H9 (cell line): ENCODE measurements at regions not wholly inside any gene's neighbourhood (a gene's known extent, or its start where the extent isn't known, plus 50 kb on each side); places are given as distances from the start of the nearest gene placed in this dataset.

Experiments
- DNase-seq: peaks from one replicate; pipeline ENCODE4 v3.0.0-alpha.2; 2017
- H2AFZ ChIP-seq: one replicate; pipeline ENCODE4 v1.6.1; 2013; ENCODE audit warnings: mild to moderate bottlenecking, low read length, control low read depth, moderate library complexity
- H2AK5ac ChIP-seq: 2 replicates; pipeline ENCODE4 v1.6.1; 2013; ENCODE audit warnings: low read length, control low read depth, mixed read lengths; ENCODE audit not compliant: insufficient read length
- H2BK120ac ChIP-seq: one replicate; pipeline ENCODE4 v1.6.1; 2013; ENCODE audit warnings: low read depth, mild to moderate bottlenecking, low read length, control low read depth, inconsistent platforms; ENCODE audit not compliant: poor library complexity, severe bottlenecking
- H2BK12ac ChIP-seq: 2 replicates; pipeline ENCODE4 v1.6.1; 2013; ENCODE audit warnings: low read length, control low read depth, mixed read lengths, low read depth; ENCODE audit not compliant: insufficient read length
- H2BK15ac ChIP-seq: 2 replicates; pipeline ENCODE4 v1.6.1; 2013; ENCODE audit warnings: low read depth, low read length, control low read depth
- H2BK20ac ChIP-seq: one replicate; pipeline ENCODE4 v1.6.1; 2013; ENCODE audit warnings: low read depth, mild to moderate bottlenecking, low read length, control low read depth, inconsistent platforms; ENCODE audit not compliant: poor library complexity, severe bottlenecking
- H2BK5ac ChIP-seq: 2 replicates; pipeline ENCODE4 v1.6.1; 2013; ENCODE audit warnings: low read length, control low read depth, mixed read lengths; ENCODE audit not compliant: insufficient read length
- H3K14ac ChIP-seq: 2 replicates; pipeline ENCODE4 v1.6.1; 2013; ENCODE audit warnings: low read length, control low read depth; ENCODE audit not compliant: insufficient read depth
- H3K18ac ChIP-seq: 2 replicates; pipeline ENCODE4 v1.6.1; 2013; ENCODE audit warnings: low read depth, mild to moderate bottlenecking, mixed read lengths, low read length, control low read depth; ENCODE audit not compliant: insufficient read length
- H3K23ac ChIP-seq: 2 replicates; pipeline ENCODE4 v1.6.1; 2013; ENCODE audit warnings: low read length, control low read depth, mixed read lengths, low read depth; ENCODE audit not compliant: insufficient read length
- H3K23me2 ChIP-seq: 2 replicates; pipeline ENCODE4 v1.6.1; 2013; ENCODE audit warnings: low read depth, mild to moderate bottlenecking, mixed read lengths, low read length, control low read depth; ENCODE audit not compliant: insufficient read length, poor library complexity, severe bottlenecking
- H3K27ac ChIP-seq: 2 replicates; pipeline ENCODE4 v1.5.1; 2013; ENCODE audit warnings: low read length, control low read depth, mixed read lengths, low read depth; ENCODE audit not compliant: insufficient read length
- H3K27me3 ChIP-seq: 2 replicates; pipeline ENCODE4 v1.6.1; 2013; ENCODE audit warnings: low read length, control low read depth, inconsistent platforms; ENCODE audit not compliant: insufficient read depth
- H3K4ac ChIP-seq: 2 replicates; pipeline ENCODE4 v1.6.1; 2013; ENCODE audit warnings: low read depth, mild to moderate bottlenecking, control low read depth, inconsistent platforms, low read length, moderate library complexity
- H3K4me1 ChIP-seq: 2 replicates; pipeline ENCODE4 v1.6.1; 2013; ENCODE audit warnings: low read length, control low read depth, inconsistent platforms; ENCODE audit not compliant: insufficient read depth
- H3K4me2 ChIP-seq: 2 replicates; pipeline ENCODE4 v1.6.1; 2013; ENCODE audit warnings: low read length, control low read depth, mixed read lengths; ENCODE audit not compliant: insufficient read length, insufficient read depth
- H3K56ac ChIP-seq: 2 replicates; pipeline ENCODE4 v1.6.1; 2013; ENCODE audit warnings: low read depth, mild to moderate bottlenecking, mixed read lengths, low read length, control low read depth; ENCODE audit not compliant: insufficient read length
- H3K79me1 ChIP-seq: 2 replicates; pipeline ENCODE4 v1.6.1; 2013; ENCODE audit warnings: low read depth, mild to moderate bottlenecking, moderate library complexity, low read length, control low read depth, inconsistent platforms; ENCODE audit not compliant: insufficient read depth, poor library complexity, severe bottlenecking
- H3K79me2 ChIP-seq: 2 replicates; pipeline ENCODE4 v1.6.1; 2013; ENCODE audit warnings: low read length, control low read depth, inconsistent platforms; ENCODE audit not compliant: insufficient read depth
- H3K9ac ChIP-seq: 2 replicates; pipeline ENCODE4 v1.6.1; 2013; ENCODE audit warnings: low read length, control low read depth, mixed read lengths; ENCODE audit not compliant: insufficient read length; ENCODE audit errors: extremely low read depth
- H3K9me3 ChIP-seq: one replicate; pipeline ENCODE4 v1.6.1; 2013; ENCODE audit warnings: low read depth, low read length, inconsistent platforms; ENCODE audit not compliant: control insufficient read depth
- H3T11ph ChIP-seq: one replicate; pipeline ENCODE4 v1.6.1; 2013; ENCODE audit warnings: mild to moderate bottlenecking, low read length, control low read depth, inconsistent platforms
- H4K20me1 ChIP-seq: one replicate; pipeline ENCODE4 v1.6.1; 2013; ENCODE audit not compliant: control insufficient read depth, insufficient read length, insufficient read depth
- H4K5ac ChIP-seq: 2 replicates; pipeline ENCODE4 v1.6.1; 2013; ENCODE audit warnings: low read depth, mild to moderate bottlenecking, mixed read lengths, low read length, control low read depth; ENCODE audit not compliant: insufficient read length
- H4K8ac ChIP-seq: replicated peaks from 2 replicates; pipeline ENCODE4 v1.6.1; 2013; ENCODE audit warnings: low read length, control low read depth, mixed read lengths, low read depth; ENCODE audit not compliant: insufficient read length
- H4K91ac ChIP-seq: 2 replicates; pipeline ENCODE4 v1.6.1; 2013; ENCODE audit warnings: low read depth, mild to moderate bottlenecking, moderate library complexity, mixed read lengths, low read length, control low read depth; ENCODE audit not compliant: insufficient read length
- H3K27ac Mint-ChIP-seq, 3 experiments: 2 replicates in 2 of 3; 3 replicates in 1 of 3; pipeline ENCODE4 v1.8.0; 2020 to 2021; ENCODE audit warnings: mixed read lengths in 3 of 3, mild to moderate bottlenecking in 1 of 3, moderate library complexity in 1 of 3
- H3K27me3 Mint-ChIP-seq: 2 replicates; pipeline ENCODE4 v1.8.0; 2021; ENCODE audit warnings: low read depth, mild to moderate bottlenecking, moderate library complexity, mixed read lengths
- H3K36me3 Mint-ChIP-seq, 3 experiments: 2 replicates in 2 of 3; 3 replicates in 1 of 3; pipeline ENCODE4 v1.8.0; 2020 to 2021; ENCODE audit warnings: low read depth in 3 of 3, mixed read lengths in 3 of 3; ENCODE audit not compliant: insufficient read depth in 1 of 3
- H3K4me1 Mint-ChIP-seq, 2 experiments: 2 replicates each; pipeline ENCODE4 v1.8.0; 2020; ENCODE audit warnings: mixed read lengths in 2 of 2
- H3K4me3 Mint-ChIP-seq, 2 experiments: 2 replicates in 1 of 2; 3 replicates in 1 of 2; pipeline ENCODE4 v1.8.0; 2020 to 2021; ENCODE audit warnings: mild to moderate bottlenecking in 2 of 2, mixed read lengths in 2 of 2, moderate library complexity in 1 of 2
- H3K9me3 Mint-ChIP-seq, 2 experiments: 2 replicates in 1 of 2; 3 replicates in 1 of 2; pipeline ENCODE4 v1.8.0; 2020; ENCODE audit warnings: mild to moderate bottlenecking in 2 of 2, mixed read lengths in 2 of 2, moderate library complexity in 1 of 2
- WGBS: extraction: QIAGEN DNeasy Blood & Tissue Kit; methylation state at CpG from one replicate; pipeline ENCODE4 v1.1.7; 2013; ENCODE audit warnings: missing lambda C conversion rate, low lambda C conversion rate, mixed read lengths; ENCODE audit not compliant: insufficient read length; ENCODE audit errors: extremely low coverage; 5-methylcytosine and 5-hydroxymethylcytosine counted together
- TF ChIP-seq, protein P1 (sequence below): fragments of 200-600 bp; sonication (generic); conservative IDR thresholded peaks from 3 replicates; pipeline ENCODE4 v1.8.0; 2021; ENCODE audit warnings: antibody characterized with exemption, mild to moderate bottlenecking

DNA sequence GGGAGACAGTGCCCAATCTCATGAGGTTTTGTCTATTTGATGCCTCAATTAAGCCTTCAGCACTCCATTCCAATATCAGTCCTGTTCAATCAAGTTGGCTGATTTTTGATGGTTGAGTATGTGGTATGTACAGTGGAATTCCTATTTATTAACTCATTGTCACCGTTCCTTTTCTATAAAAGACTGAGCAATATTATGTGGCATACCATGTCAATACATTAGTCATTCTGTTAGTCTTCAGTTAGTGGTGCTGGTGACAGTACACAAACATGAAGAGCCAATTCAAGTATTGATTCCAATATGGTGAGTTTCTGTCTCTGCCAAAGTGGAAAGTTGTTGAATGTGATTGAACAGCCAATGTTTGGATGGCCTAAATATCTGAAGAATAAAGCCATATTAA, 1343.9 kb downstream of the SUCLG1 start:
- Mint-ChIP-seq H3K9me3 (peaks cover 3 to 4% of the 10 kb centered on the region in 2 experiments; a peak in 3 of 5 replicates), H3K27me3 (no peaks in the 10 kb centered on the region), H3K4me1 (peaks cover 4 to 7% of the 10 kb centered on the region in 2 experiments), H3K36me3 (peaks cover 2 to 5% (median 3%) of the 10 kb centered on the region in 3 experiments; a peak in 4 of 7 replicates), H3K4me3 (no peak overlapping the region), H3K27ac (no peak overlapping the region)
- H4K91ac ChIP-seq = no peak overlapping the region
- no peak overlapping the region for H3K9ac ChIP-seq
- no peak overlapping the region for H2BK120ac ChIP-seq
- WGBS = no CpG with 5 or more reads among the region's 1 CpG
- no peak overlapping the region for H2AK5ac ChIP-seq
- H4K8ac ChIP-seq = no peak overlapping the region
- H2BK15ac ChIP-seq = no peak overlapping the region
- H3K4ac ChIP-seq = no peak overlapping the region
- TF ChIP-seq, protein P1, sequence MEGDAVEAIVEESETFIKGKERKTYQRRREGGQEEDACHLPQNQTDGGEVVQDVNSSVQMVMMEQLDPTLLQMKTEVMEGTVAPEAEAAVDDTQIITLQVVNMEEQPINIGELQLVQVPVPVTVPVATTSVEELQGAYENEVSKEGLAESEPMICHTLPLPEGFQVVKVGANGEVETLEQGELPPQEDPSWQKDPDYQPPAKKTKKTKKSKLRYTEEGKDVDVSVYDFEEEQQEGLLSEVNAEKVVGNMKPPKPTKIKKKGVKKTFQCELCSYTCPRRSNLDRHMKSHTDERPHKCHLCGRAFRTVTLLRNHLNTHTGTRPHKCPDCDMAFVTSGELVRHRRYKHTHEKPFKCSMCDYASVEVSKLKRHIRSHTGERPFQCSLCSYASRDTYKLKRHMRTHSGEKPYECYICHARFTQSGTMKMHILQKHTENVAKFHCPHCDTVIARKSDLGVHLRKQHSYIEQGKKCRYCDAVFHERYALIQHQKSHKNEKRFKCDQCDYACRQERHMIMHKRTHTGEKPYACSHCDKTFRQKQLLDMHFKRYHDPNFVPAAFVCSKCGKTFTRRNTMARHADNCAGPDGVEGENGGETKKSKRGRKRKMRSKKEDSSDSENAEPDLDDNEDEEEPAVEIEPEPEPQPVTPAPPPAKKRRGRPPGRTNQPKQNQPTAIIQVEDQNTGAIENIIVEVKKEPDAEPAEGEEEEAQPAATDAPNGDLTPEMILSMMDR = no peak
- H2BK5ac ChIP-seq = no peak overlapping the region
- H4K5ac ChIP-seq = no peak overlapping the region
- no peaks in the 10 kb centered on the region for H4K20me1 ChIP-seq
- no peaks in the 10 kb centered on the region for H3K23me2 ChIP-seq
- no peaks in the 10 kb centered on the region for H3K79me2 ChIP-seq
- H3K56ac ChIP-seq = no peak overlapping the region
- no peak overlapping the region for H2AFZ ChIP-seq
- no peak overlapping the region for H2BK12ac ChIP-seq
- DNase-seq = no peak
- H3K4me2 ChIP-seq = no peak overlapping the region
- H3K14ac ChIP-seq = no peak overlapping the region
- no peak overlapping the region for H3T11ph ChIP-seq
- H3K18ac ChIP-seq = no peak overlapping the region
- no peaks in the 10 kb centered on the region for H3K9me3 ChIP-seq
- H3K27ac ChIP-seq = no peak overlapping the region
- no peaks in the 10 kb centered on the region for H3K27me3 ChIP-seq
- H2BK20ac ChIP-seq = no peak overlapping the region
- H3K4me1 ChIP-seq = no peaks in the 10 kb centered on the region; the same call in 1 of the 2 replicates
- H3K79me1 ChIP-seq = no peaks in the 10 kb centered on the region
- no peak overlapping the region for H3K23ac ChIP-seq
